GM12892 (cell line): ENCODE measurements at regions not wholly inside any gene's neighbourhood (a gene's known extent, or its start where the extent isn't known, plus 50 kb on each side); places are given as distances from the start of the nearest gene placed in this dataset.

Experiments used
- POLR2A ChIP-seq: IDR thresholded peaks from 2 replicates; pipeline ENCODE4 v1.6.1; 2011; ENCODE audit warnings: low read depth, low read length, control low read depth
- TAF1 ChIP-seq: IDR thresholded peaks from 2 replicates; pipeline ENCODE4 v1.6.1; 2011; ENCODE audit warnings: low read depth, mild to moderate bottlenecking, control low read depth, low read length, borderline replicate concordance

DNA sequence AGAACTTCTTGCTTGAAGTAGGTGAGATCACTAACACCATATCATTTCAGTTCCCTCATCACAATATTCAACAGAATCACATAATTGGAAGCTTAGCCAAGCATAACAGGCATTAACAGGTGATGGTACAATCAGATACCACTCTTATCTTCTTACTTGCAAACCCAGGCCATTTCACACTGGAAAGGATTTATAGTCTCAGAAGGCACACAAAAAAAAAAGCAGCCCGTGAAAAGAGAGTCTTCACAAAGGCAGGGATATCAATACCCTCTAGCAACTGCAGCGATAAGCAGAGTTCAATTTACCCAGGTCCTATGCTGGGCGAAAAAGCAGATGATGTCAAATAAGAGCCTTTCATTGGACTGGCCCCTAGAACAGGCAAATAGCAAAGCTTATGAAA is 1082.4 kb downstream of the XPNPEP1 start:
- TF ChIP-seq TAF1 (no peak), POLR2A (no peak)
